ENCODE measurements at regions not wholly inside any gene's neighbourhood (a gene's known extent, or its start where the extent isn't known, plus 50 kb on each side); places are given as distances from the start of the nearest gene placed in this dataset.

DNA sequence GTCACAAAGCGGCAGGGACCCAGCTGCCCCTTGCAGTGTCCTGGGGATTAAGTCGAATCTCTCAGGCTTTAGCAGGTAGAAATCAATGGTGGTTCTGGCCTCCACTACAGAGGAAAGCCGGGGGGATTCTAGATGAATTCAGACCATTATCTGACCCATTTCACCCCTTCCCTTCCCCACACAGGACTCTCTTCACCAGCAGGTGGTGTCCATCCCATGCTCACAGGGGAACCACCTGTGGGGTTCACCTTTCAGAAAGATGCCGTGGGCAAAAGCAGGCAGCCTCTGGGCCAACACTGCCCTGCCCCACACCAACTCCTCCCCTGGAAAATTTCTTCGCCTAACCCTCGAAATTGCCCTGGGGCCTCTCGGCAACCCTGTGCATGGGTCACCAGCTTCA lies 123.8 kb upstream of the GGTLC1 start:
- Histone ChIP-seq H3K27ac (no peak overlapping the region), H3K36me3 (no peaks in the 10 kb centered on the region), H3K4me3 (no peak overlapping the region), H3K4me1 (ENCODE audit: low read depth) (no peaks in the 10 kb centered on the region), H3K27me3 (no peaks in the 10 kb centered on the region), H3K9me3 (ENCODE audit: low read depth) (no peaks in the 10 kb centered on the region)
- TF ChIP-seq, protein P1, sequence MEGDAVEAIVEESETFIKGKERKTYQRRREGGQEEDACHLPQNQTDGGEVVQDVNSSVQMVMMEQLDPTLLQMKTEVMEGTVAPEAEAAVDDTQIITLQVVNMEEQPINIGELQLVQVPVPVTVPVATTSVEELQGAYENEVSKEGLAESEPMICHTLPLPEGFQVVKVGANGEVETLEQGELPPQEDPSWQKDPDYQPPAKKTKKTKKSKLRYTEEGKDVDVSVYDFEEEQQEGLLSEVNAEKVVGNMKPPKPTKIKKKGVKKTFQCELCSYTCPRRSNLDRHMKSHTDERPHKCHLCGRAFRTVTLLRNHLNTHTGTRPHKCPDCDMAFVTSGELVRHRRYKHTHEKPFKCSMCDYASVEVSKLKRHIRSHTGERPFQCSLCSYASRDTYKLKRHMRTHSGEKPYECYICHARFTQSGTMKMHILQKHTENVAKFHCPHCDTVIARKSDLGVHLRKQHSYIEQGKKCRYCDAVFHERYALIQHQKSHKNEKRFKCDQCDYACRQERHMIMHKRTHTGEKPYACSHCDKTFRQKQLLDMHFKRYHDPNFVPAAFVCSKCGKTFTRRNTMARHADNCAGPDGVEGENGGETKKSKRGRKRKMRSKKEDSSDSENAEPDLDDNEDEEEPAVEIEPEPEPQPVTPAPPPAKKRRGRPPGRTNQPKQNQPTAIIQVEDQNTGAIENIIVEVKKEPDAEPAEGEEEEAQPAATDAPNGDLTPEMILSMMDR (IDR thresholded peaks at IDR 0.05; ENCODE audit: low read depth, low read length): no peak
- no peak for DNase-seq (ENCODE audit: low read depth in 1 of 2, low spot score in 1 of 2)

GRCh38 chr20:24111858-24112257 lies 123.3 kb upstream of the GGTLC1 start:
- H3K27me3 ChIP-seq: no peaks in the 10 kb centered on the region
- no peak overlapping the region for H3K27ac ChIP-seq
- H3K4me3 ChIP-seq: no peak overlapping the region
- DNase-seq (ENCODE audit: low read depth in 1 of 2, low spot score in 1 of 2): no peak
- H3K9me3 ChIP-seq (ENCODE audit: low read depth): no peaks in the 10 kb centered on the region
- TF ChIP-seq, protein P1 (IDR thresholded peaks at IDR 0.05; ENCODE audit: low read depth, low read length): no peak
- no peaks in the 10 kb centered on the region for H3K36me3 ChIP-seq
- no peaks in the 10 kb centered on the region for H3K4me1 ChIP-seq (ENCODE audit: low read depth)

DNA sequence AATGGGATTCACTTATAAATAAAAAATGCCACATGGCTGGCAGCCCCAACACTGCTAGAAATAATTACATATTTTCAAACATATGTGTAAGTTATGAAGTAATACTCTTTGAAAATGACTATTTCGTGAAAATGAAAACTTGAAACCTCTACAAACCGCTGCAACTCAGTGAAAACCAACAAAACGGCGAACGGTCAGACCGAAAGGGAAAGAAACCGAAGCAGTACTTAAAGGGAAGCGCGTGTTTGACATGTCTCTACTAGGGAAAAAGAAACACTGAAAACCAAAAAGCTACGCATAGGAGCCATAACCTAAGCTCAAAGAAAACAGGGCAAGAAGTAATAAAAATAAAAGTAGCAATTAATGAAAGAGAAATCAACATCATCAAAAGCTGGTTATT lies 121.0 kb upstream of the GGTLC1 start:
- Histone ChIP-seq H3K27ac (no peak overlapping the region), H3K4me1 (ENCODE audit: low read depth) (no peaks in the 10 kb centered on the region), H3K36me3 (no peaks in the 10 kb centered on the region), H3K27me3 (no peaks in the 10 kb centered on the region), H3K9me3 (ENCODE audit: low read depth) (no peaks in the 10 kb centered on the region), H3K4me3 (no peak overlapping the region)
- TF ChIP-seq, protein P1 (IDR thresholded peaks at IDR 0.05; ENCODE audit: low read depth, low read length): no peak
- DNase-seq (ENCODE audit: low read depth in 1 of 2, low spot score in 1 of 2): no peak

DNA sequence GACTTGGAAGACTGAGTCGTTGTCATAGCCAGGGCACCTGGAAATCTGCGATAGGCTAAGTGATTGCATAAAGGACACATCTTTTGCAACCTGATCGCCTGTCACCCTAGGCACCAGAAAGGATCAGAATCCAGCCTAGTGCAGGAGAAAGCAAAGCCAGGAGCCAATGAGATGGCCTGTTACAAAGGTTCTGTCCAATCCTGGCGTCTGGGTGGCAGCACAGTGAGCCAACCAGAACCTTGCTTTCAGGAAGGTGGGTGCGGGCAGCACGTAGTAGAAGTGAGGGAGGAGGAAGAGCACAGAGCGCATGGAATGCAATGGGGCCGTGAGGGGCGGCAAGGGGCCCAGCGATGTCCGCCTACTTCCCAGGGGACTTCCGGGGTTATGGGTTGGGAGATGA lies 120.4 kb upstream of the GGTLC1 start:
- H3K9me3 ChIP-seq (ENCODE audit: low read depth): no peaks in the 10 kb centered on the region
- H3K27me3 ChIP-seq: no peaks in the 10 kb centered on the region
- H3K4me1 ChIP-seq (ENCODE audit: low read depth): no peaks in the 10 kb centered on the region
- TF ChIP-seq, protein P1 (IDR thresholded peaks at IDR 0.05; ENCODE audit: low read depth, low read length): no peak
- no peak overlapping the region for H3K27ac ChIP-seq
- no peak for DNase-seq (ENCODE audit: low read depth in 1 of 2, low spot score in 1 of 2)
- no peaks in the 10 kb centered on the region for H3K36me3 ChIP-seq
- no peak overlapping the region for H3K4me3 ChIP-seq

DNA sequence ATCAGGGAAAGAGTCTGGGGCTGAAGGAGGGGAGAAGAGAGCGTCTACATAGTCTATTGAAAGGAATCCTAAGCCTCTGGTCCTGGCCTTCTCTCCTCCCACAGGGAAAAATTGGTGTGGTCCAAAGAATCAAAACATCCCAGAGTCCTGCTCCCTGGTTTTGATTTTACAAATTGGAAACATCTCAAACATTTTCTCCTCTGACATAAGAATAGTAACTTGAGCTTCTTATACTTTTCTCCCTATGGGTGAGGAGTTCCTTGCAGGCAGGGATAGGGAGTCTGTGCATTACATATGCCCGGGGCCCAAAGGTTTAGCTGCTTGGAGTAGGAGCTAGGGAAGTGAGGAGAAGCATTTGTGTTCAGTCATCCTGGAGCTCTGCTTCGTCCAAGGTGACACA lies 120.0 kb upstream of the GGTLC1 start:
- Histone ChIP-seq H3K27ac (no peak overlapping the region), H3K4me3 (no peak overlapping the region), H3K4me1 (ENCODE audit: low read depth) (no peaks in the 10 kb centered on the region), H3K27me3 (no peaks in the 10 kb centered on the region), H3K9me3 (ENCODE audit: low read depth) (no peaks in the 10 kb centered on the region), H3K36me3 (no peaks in the 10 kb centered on the region)
- DNase-seq (ENCODE audit: low read depth in 1 of 2, low spot score in 1 of 2): no peak
- TF ChIP-seq, protein P1 (IDR thresholded peaks at IDR 0.05; ENCODE audit: low read depth, low read length): no peak

Data from cardiac muscle cell (in vitro differentiated cells and primary cell).